ENCODE measurements at regions not wholly inside any gene's neighbourhood (a gene's known extent, or its start where the extent isn't known, plus 50 kb on each side); places are given as distances from the start of the nearest gene placed in this dataset.

GRCh38 chr13:34116651-34117050 lies 298.7 kb downstream of the RFC3 start:
- DNase-seq: no peak

- no peak for DNase-seq
These were observed 306.8 kb downstream of the RFC3 start for GRCh38 chr13:34124666-34125306.

- no peak for DNase-seq
These were observed 309.6 kb downstream of the RFC3 start for GRCh38 chr13:34127523-34127922.

- DNase-seq: no peak
These were observed 310.7 kb downstream of the RFC3 start for GRCh38 chr13:34128661-34129060.

GRCh38 chr13:34129436-34129835 lies 311.5 kb downstream of the RFC3 start:
- DNase-seq: no peak

GRCh38 chr13:34137200-34137599 lies 319.3 kb downstream of the RFC3 start:
- no peak for DNase-seq

GRCh38 chr13:34139660-34140227 lies 321.8 kb downstream of the RFC3 start:
- DNase-seq: no peak

- DNase-seq: no peak
These were observed 325.7 kb downstream of the RFC3 start for GRCh38 chr13:34143637-34144036.

- DNase-seq: no peak
These were observed 326.2 kb downstream of the RFC3 start for GRCh38 chr13:34144142-34144541.

GRCh38 chr13:34145061-34145460 lies 327.1 kb downstream of the RFC3 start:
- DNase-seq: no peak

GRCh38 chr13:34148359-34148758 lies 330.4 kb downstream of the RFC3 start:
- no peak for DNase-seq

- DNase-seq: no peak
These were observed 333.9 kb downstream of the RFC3 start for GRCh38 chr13:34151885-34152284.

GRCh38 chr13:34152409-34152808 lies 334.5 kb downstream of the RFC3 start:
- DNase-seq: no peak

- DNase-seq: no peak
These were observed 335.0 kb downstream of the RFC3 start for GRCh38 chr13:34152996-34153395.

- no peak for DNase-seq
These were observed 335.7 kb downstream of the RFC3 start for GRCh38 chr13:34153428-34154180.

GRCh38 chr13:34155931-34156607 lies 338.1 kb downstream of the RFC3 start:
- no peak for DNase-seq

GRCh38 chr13:34156841-34157365 lies 339.0 kb downstream of the RFC3 start:
- peak; percentile 44 for DNase-seq

GRCh38 chr13:34159946-34160345 lies 342.0 kb downstream of the RFC3 start:
- no peak for DNase-seq

- peak; percentile 77 for DNase-seq
These were observed 344.1 kb downstream of the RFC3 start for GRCh38 chr13:34161931-34162543.

GRCh38 chr13:34162544-34162933 lies 344.6 kb downstream of the RFC3 start:
- DNase-seq: no peak

GRCh38 chr13:34164582-34164981 lies 346.6 kb downstream of the RFC3 start:
- peak; percentile 39 for DNase-seq

- DNase-seq: no peak
These were observed 347.2 kb downstream of the RFC3 start for GRCh38 chr13:34165158-34165557.

Data from renal pelvis (tissue), 1 donor.